ENCODE measurements at regions not wholly inside any gene's neighbourhood (a gene's known extent, or its start where the extent isn't known, plus 50 kb on each side); places are given as distances from the start of the nearest gene placed in this dataset.
"Not testable (repeated sequence)": the region's sequence is repeated elsewhere in the genome, so short reads cannot be mapped to it uniquely, and the experiment has no call there.

- in situ Hi-C loops (cut with MboI; ENCODE audit: low sequenced_read_pairs), result no loop called here
Observed at GRCh38 chr7:12002428-12002827, 170.4 kb upstream of the THSD7A start.

- in situ Hi-C loops (cut with MboI; ENCODE audit: low sequenced_read_pairs), result no loop called here
Observed at GRCh38 chr7:12004581-12004980, 172.6 kb upstream of the THSD7A start.

- in situ Hi-C loops (cut with MboI; ENCODE audit: low sequenced_read_pairs), result no loop called here
Observed at GRCh38 chr7:12007576-12007975, 175.6 kb upstream of the THSD7A start.

GRCh38 chr7:12013983-12014382 is 182.0 kb upstream of the THSD7A start:
- in situ Hi-C loops (cut with MboI; ENCODE audit: low sequenced_read_pairs), result no loop called here

- in situ Hi-C loops (cut with MboI; ENCODE audit: low sequenced_read_pairs), result no loop called here
Observed at GRCh38 chr7:12016439-12016838, 184.4 kb upstream of the THSD7A start.

GRCh38 chr7:12017046-12017445 is 185.0 kb upstream of the THSD7A start:
- in situ Hi-C loops (cut with MboI; ENCODE audit: low sequenced_read_pairs), result no loop called here

- in situ Hi-C loops (cut with MboI; ENCODE audit: low sequenced_read_pairs), result not testable (repeated sequence)
Observed at GRCh38 chr7:12022011-12022410, 189.1 kb upstream of the TMEM106B start.

GRCh38 chr7:12025246-12025645 is 185.8 kb upstream of the TMEM106B start:
- in situ Hi-C loops (cut with MboI; ENCODE audit: low sequenced_read_pairs), result no loop called here

- in situ Hi-C loops (cut with MboI; ENCODE audit: low sequenced_read_pairs), result no loop called here
Observed at GRCh38 chr7:12028508-12028907, 182.6 kb upstream of the TMEM106B start.

GRCh38 chr7:12030116-12030515 is 181.0 kb upstream of the TMEM106B start:
- in situ Hi-C loops (cut with MboI; ENCODE audit: low sequenced_read_pairs), result no loop called here

GRCh38 chr7:12031186-12031585 is 179.9 kb upstream of the TMEM106B start:
- in situ Hi-C loops (cut with MboI; ENCODE audit: low sequenced_read_pairs), result no loop called here

GRCh38 chr7:12031638-12032037 is 179.5 kb upstream of the TMEM106B start:
- in situ Hi-C loops (cut with MboI; ENCODE audit: low sequenced_read_pairs), result no loop called here

- in situ Hi-C loops (cut with MboI; ENCODE audit: low sequenced_read_pairs), result no loop called here
Observed at GRCh38 chr7:12032146-12032545, 178.9 kb upstream of the TMEM106B start.

GRCh38 chr7:12043457-12043856 is 167.6 kb upstream of the TMEM106B start:
- in situ Hi-C loops (cut with MboI; ENCODE audit: low sequenced_read_pairs), result not testable (repeated sequence)

GRCh38 chr7:12052211-12052610 is 158.9 kb upstream of the TMEM106B start:
- in situ Hi-C loops (cut with MboI; ENCODE audit: low sequenced_read_pairs), result loop anchor here (25.0 kb wide), 2 partner anchors 260 to 435 kb away; no protein-coding TSS in a partner anchor

GRCh38 chr7:12053561-12053960 is 157.5 kb upstream of the TMEM106B start:
- in situ Hi-C loops (cut with MboI; ENCODE audit: low sequenced_read_pairs), result loop anchor here (25.0 kb wide), 2 partner anchors 259 to 434 kb away; no protein-coding TSS in a partner anchor

GRCh38 chr7:12054830-12055229 is 156.3 kb upstream of the TMEM106B start:
- in situ Hi-C loops (cut with MboI; ENCODE audit: low sequenced_read_pairs), result loop anchor here (25.0 kb wide), 2 partner anchors 257 to 432 kb away; no protein-coding TSS in a partner anchor

- in situ Hi-C loops (cut with MboI; ENCODE audit: low sequenced_read_pairs), result loop anchor here (25.0 kb wide), 2 partner anchors 256 to 431 kb away; no protein-coding TSS in a partner anchor
Observed at GRCh38 chr7:12056381-12056780, 154.7 kb upstream of the TMEM106B start.

GRCh38 chr7:12056977-12057376 is 154.1 kb upstream of the TMEM106B start:
- in situ Hi-C loops (cut with MboI; ENCODE audit: low sequenced_read_pairs), result loop anchor here (25.0 kb wide), 2 partner anchors 255 to 430 kb away; no protein-coding TSS in a partner anchor

GRCh38 chr7:12062062-12062461 is 149.0 kb upstream of the TMEM106B start:
- in situ Hi-C loops (cut with MboI; ENCODE audit: low sequenced_read_pairs), result loop anchor here (25.0 kb wide), 2 partner anchors 250 to 425 kb away; no protein-coding TSS in a partner anchor

GRCh38 chr7:12064586-12065127 is 146.4 kb upstream of the TMEM106B start:
- in situ Hi-C loops (cut with MboI; ENCODE audit: low sequenced_read_pairs), result loop anchor here (25.0 kb wide), 2 partner anchors 248 to 423 kb away; no protein-coding TSS in a partner anchor

GRCh38 chr7:12066004-12066403 is 145.1 kb upstream of the TMEM106B start:
- in situ Hi-C loops (cut with MboI; ENCODE audit: low sequenced_read_pairs), result loop anchor here (25.0 kb wide), 2 partner anchors 246 to 421 kb away; no protein-coding TSS in a partner anchor

GRCh38 chr7:12066521-12066920 is 144.6 kb upstream of the TMEM106B start:
- in situ Hi-C loops (cut with MboI; ENCODE audit: low sequenced_read_pairs), result loop anchor here (25.0 kb wide), 2 partner anchors 246 to 421 kb away; no protein-coding TSS in a partner anchor

All from HL-60/S4 (cell line).